ENCODE measurements at regions not wholly inside any gene's neighbourhood (a gene's known extent, or its start where the extent isn't known, plus 50 kb on each side); places are given as distances from the start of the nearest gene placed in this dataset.

DNA sequence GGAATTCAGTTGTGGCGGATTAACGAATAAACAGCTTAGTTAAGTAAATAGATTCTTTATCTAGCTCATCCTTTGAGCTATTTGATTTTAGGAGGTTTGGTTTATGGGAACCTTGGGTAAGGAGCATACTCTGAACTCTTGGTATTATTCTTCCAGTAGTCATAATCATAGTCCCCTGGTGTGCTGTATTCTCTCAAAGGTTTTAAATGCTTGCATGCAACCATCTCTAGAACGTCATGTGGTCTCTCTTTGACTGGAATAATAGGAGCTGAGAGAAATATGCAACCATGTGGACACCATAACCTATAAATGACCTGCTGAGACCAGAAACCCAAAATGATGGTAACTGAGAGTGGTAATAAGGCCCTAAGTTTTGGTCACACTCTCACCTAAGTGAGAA lies 951.6 kb upstream of the MIR17HG start (continued):
- TF ChIP-seq MAX (IDR thresholded peaks at IDR 0.05) (no peak), TAF1 (conservative IDR thresholded peaks at IDR 0.05) (no peak), NR2F2 (IDR thresholded peaks at IDR 0.05) (no peak)
- TF ChIP-seq, protein P1, sequence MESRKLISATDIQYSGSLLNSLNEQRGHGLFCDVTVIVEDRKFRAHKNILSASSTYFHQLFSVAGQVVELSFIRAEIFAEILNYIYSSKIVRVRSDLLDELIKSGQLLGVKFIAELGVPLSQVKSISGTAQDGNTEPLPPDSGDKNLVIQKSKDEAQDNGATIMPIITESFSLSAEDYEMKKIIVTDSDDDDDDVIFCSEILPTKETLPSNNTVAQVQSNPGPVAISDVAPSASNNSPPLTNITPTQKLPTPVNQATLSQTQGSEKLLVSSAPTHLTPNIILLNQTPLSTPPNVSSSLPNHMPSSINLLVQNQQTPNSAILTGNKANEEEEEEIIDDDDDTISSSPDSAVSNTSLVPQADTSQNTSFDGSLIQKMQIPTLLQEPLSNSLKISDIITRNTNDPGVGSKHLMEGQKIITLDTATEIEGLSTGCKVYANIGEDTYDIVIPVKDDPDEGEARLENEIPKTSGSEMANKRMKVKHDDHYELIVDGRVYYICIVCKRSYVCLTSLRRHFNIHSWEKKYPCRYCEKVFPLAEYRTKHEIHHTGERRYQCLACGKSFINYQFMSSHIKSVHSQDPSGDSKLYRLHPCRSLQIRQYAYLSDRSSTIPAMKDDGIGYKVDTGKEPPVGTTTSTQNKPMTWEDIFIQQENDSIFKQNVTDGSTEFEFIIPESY (IDR thresholded peaks at IDR 0.05) = no peak

DNA sequence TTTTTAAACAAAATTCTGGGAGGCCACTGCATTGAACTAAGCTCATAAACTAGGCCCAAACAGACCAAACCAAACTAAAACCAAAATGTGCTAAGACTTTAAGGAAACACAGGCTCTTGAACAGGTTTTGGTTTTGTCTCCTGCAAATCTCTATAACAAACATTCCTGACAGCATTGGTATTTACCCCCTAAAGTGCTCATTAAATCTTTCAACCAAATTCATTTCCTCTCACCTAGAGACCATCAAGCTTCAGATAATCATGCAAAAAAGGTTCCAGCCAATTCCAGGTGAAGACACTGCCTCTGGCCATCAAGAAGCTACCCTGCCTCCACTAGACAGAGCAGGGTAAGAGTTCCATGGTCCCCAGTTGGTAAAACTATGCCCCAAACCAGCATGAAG lies 951.2 kb upstream of the MIR17HG start:
- no peak overlapping the region for H3K27ac ChIP-seq (ENCODE audit: low read depth in 1 of 2, low read length in 2 of 2)
- no peaks in the 10 kb centered on the region for H3K4me1 ChIP-seq (ENCODE audit: control insufficient read depth in 4 of 4, insufficient read depth in 4 of 4, low read length in 3 of 4)
- H3K27me3 ChIP-seq (ENCODE audit: control insufficient read depth in 4 of 4, insufficient read depth in 4 of 4, low read length in 3 of 4) = no peaks in the 10 kb centered on the region
- TF ChIP-seq RAD21 (IDR thresholded peaks at IDR 0.05) (no peak), MAX (IDR thresholded peaks at IDR 0.05) (no peak), CTCF (IDR thresholded peaks at IDR 0.05; ENCODE audit: low read depth, low read length, missing input control) (no peak), GABPA (IDR thresholded peaks at IDR 0.05 in 1 of 2, conservative IDR thresholded peaks at IDR 0.05 in 1 of 2) (no peak), NR2F2 (IDR thresholded peaks at IDR 0.05) (no peak), HNF4A (conservative IDR thresholded peaks at IDR 0.05) (no peak), HNF4G (IDR thresholded peaks at IDR 0.05) (no peak), SP1 (IDR thresholded peaks at IDR 0.05) (no peak), ATF3 (IDR thresholded peaks at IDR 0.05) (no peak), FOXA2 (IDR thresholded peaks at IDR 0.05) (no peak), RXRA (IDR thresholded peaks at IDR 0.05) (no peak), JUND (IDR thresholded peaks at IDR 0.05) (no peak), TAF1 (conservative IDR thresholded peaks at IDR 0.05) (no peak)
- TF ChIP-seq, protein P2, sequence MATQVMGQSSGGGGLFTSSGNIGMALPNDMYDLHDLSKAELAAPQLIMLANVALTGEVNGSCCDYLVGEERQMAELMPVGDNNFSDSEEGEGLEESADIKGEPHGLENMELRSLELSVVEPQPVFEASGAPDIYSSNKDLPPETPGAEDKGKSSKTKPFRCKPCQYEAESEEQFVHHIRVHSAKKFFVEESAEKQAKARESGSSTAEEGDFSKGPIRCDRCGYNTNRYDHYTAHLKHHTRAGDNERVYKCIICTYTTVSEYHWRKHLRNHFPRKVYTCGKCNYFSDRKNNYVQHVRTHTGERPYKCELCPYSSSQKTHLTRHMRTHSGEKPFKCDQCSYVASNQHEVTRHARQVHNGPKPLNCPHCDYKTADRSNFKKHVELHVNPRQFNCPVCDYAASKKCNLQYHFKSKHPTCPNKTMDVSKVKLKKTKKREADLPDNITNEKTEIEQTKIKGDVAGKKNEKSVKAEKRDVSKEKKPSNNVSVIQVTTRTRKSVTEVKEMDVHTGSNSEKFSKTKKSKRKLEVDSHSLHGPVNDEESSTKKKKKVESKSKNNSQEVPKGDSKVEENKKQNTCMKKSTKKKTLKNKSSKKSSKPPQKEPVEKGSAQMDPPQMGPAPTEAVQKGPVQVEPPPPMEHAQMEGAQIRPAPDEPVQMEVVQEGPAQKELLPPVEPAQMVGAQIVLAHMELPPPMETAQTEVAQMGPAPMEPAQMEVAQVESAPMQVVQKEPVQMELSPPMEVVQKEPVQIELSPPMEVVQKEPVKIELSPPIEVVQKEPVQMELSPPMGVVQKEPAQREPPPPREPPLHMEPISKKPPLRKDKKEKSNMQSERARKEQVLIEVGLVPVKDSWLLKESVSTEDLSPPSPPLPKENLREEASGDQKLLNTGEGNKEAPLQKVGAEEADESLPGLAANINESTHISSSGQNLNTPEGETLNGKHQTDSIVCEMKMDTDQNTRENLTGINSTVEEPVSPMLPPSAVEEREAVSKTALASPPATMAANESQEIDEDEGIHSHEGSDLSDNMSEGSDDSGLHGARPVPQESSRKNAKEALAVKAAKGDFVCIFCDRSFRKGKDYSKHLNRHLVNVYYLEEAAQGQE (IDR thresholded peaks at IDR 0.05) = no peak
- peaks cover 0 to 2% (median 0%) of the 10 kb centered on the region in 4 donors for H3K9me3 ChIP-seq (ENCODE audit: control insufficient read depth in 4 of 4, low read length in 3 of 4)
- H3K4me3 ChIP-seq (ENCODE audit: low read depth in 1 of 3, low read length in 3 of 3) = no peak overlapping the region
- H3K9ac ChIP-seq (ENCODE audit: low read depth in 1 of 2, low read length in 2 of 2) = no peak overlapping the region
- no peak for DNase-seq (ENCODE audit: low spot score)
- H3K36me3 ChIP-seq (ENCODE audit: control insufficient read depth in 4 of 4, insufficient read depth in 3 of 4, low read depth in 1 of 4, low read length in 3 of 4) = no peaks in the 10 kb centered on the region

All from liver (tissue), 7 donors.